ENCODE measurements at regions not wholly inside any gene's neighbourhood (a gene's known extent, or its start where the extent isn't known, plus 50 kb on each side); places are given as distances from the start of the nearest gene placed in this dataset.

- no peak for DNase-seq
These were observed 71.0 kb downstream of the AQP4 start for GRCh38 chr18:26794230-26795101.

DNA sequence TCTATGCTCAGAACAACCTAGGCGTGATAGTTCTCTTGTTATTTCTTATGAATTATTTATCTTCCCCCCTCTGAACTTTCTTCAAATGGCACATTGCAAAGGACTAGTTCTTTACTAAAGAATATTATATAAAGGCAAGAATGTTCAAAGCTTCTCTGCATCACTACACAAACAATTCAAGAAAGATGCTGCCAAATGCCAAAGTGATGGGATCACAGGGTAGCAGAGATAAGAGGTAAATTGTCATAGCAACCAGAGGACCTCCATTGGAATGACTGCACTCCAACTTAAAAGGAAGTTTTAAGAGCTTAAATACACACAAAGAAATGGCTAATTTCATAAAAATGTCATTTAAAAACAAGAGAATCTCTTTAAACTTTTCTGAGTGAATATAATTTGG lies 72.8 kb downstream of the AQP4 start:
- DNase-seq, result no peak

DNA sequence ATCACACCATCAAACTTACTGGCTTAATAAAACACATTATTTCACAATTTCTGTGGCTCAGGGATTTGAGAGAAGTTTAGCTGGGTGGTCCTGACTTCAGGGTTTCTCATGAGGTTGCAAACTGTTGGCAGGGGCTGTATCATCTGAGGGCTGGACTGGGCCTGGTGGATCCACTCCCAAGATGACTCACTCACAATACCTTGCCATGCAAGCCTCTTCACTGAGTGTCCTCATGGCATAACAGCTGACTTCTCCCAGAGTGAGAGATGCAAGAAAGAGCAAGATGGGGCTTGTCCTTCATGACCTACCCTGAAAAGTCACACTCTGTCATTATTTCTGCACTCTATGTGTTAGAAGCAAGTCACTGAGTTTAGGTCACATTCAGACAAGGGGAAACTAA lies 73.8 kb downstream of the AQP4 start:
- DNase-seq, result no peak

- no peak for DNase-seq
These were observed 80.9 kb downstream of the AQP4 start for GRCh38 chr18:26784599-26784998.

GRCh38 chr18:26783170-26783569 lies 82.3 kb downstream of the AQP4 start:
- DNase-seq, result no peak

DNA sequence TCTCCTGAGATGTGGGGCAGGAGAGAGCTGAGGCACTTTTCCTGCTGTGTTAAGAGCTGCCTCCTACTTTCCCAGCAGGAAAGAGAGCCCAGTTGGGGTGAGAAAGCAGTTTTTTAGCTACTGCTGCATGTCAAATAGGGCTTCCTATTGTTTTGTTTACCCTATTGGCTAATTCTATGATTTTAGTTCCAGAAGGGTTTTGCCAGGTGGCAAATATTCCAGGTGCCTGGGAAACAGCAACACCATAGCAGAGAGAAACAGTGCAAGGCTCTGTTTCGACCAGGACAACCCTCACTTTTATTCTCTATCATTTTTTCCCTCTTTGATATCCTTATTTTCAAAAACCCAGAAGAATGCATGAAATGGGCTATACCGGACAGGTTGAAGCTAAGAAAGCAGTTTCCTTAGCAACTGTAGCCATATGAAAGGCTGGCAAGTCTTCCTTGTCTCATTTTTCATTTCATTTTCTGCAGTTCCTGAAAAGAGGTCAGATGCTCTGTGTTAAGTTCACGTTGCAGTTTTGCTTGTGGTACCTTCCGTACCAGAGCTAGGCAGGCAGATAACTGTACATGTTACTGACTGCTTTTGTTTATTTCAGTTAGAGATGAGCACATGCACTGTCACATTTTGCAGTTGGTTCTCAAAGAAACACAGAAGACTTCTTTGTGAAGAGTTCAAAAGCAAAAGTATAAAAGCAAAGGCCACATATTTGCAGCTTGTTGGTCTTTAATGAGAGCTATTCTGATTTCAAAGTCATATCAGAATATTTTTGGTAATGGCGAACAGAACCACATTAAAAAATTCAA lies 84.8 kb downstream of the AQP4 start:
- DNase-seq, result no peak

GRCh38 chr18:26778054-26778393 lies 87.5 kb downstream of the AQP4 start:
- no peak for DNase-seq

- DNase-seq, result no peak
These were observed 88.0 kb downstream of the AQP4 start for GRCh38 chr18:26777351-26778053.

DNA sequence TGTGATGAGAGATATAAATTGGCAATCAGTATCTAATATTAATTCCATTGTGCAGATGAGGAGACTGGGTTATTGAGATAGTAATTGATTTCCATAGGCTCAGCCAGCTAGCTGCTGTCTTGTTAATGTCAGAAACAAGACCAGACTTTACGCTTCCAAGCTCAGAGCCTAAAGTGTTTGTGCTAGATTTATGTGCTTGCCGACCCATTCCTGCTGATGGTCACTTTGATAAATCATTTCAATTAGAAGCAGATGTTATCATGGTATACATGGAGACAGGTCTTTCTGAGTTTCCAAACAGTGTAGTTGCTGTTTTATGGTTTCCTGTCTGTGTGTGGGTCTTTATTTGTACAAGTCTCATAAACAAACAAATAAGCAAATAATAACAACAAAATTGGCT lies 92.8 kb downstream of the AQP4 start:
- DNase-seq, result no peak

- no peak for DNase-seq
These were observed 94.0 kb downstream of the AQP4 start for GRCh38 chr18:26771524-26771923.

GRCh38 chr18:26768385-26768784 lies 97.1 kb downstream of the AQP4 start:
- DNase-seq, result no peak

GRCh38 chr18:26765498-26765897 lies 100.0 kb downstream of the AQP4 start:
- no peak for DNase-seq

DNA sequence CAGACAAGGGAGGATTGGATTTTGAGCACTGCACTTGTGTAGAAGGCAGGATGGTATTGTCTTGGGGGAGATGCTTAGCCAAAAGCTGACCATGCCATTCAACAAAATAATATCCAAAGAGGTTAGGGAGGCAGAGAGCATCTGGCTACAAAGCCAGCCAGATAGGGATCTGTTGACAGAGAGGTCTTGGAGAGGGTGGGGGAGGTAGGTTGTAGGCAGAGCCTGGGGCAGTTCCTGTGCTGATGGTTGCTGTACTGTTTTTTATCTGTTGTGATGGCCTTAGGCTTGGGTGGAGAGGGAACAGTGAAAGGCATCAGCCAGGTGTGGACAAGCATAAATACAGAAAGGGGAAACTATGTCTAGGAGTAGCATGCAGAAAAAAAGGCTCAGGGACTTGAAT lies 100.9 kb downstream of the AQP4 start:
- no peak for DNase-seq

DNA sequence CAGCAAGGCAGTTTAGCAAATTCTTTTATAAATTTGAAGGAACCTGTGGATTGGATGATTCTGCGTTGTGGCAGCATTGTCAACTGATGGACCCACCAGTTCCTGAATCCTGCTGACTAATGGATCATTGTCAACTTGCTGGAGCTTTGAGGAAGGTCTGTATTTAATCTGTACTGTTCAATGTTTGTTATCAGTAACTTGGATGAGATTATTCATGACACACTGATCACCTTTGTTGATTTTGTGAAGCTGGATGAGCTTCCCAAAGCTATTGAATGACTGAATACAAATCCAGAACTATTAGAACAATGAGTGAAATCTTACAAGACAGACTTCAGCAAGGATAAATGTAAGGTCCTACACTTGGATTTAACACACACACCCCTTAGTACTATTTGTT lies 101.3 kb downstream of the AQP4 start:
- DNase-seq, result no peak

DNA sequence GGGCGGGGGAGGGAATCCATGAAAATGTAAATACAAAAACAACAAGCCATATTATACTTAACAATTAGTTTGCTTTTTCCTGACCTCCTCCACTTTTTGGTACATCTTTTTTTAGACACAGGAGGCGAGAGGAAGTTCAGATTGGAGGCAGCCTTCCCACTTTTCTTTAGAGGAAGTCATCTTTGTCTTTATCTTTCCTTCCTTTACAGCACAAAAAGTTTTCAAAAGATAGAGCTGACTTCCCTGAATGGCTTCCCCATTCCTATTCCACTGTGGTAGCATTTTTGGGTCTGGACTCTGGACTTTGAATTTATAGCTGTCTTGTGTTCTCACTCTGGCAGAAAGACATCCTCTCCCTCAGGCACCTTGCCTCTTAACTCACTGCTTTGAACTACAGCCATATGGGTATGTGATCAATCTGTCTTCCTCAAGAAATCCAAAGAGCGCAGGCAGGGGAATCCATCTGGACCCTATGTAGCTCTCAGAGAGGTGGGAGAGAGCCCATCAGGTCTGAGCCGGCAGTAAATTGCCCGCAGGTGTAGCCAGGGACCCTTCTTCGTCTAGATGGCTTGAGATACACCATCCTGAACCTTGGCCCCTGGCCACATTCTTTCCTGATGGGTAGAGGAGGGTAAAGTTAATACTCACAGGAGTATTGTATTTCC lies 101.9 kb downstream of the AQP4 start:
- DNase-seq, result no peak

GRCh38 chr18:26757263-26758019 lies 108.1 kb downstream of the AQP4 start:
- no peak for DNase-seq

- DNase-seq, result no peak
These were observed 109.0 kb downstream of the AQP4 start for GRCh38 chr18:26756556-26756955.

- DNase-seq, result no peak
These were observed 118.6 kb downstream of the AQP4 start for GRCh38 chr18:26746826-26747475.

DNA sequence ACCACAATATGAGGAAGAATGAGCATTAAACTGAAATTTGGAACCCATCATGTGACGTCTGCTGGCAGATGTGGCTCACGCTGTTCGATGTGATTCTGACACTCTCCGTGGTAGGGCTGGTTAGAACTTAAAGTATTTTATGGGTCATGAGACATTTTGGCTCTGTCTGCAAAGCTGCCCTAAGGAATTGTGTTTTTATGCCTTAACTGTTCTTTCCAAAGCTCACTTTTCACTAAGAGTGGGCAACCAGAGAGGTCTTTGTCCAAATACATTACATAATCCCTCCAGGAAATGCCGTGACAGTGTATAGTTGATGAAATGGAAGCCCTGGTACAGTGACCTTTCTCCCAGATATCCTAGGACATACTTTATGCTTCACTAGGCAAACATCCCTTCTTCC lies 119.1 kb downstream of the AQP4 start:
- no peak for DNase-seq

DNA sequence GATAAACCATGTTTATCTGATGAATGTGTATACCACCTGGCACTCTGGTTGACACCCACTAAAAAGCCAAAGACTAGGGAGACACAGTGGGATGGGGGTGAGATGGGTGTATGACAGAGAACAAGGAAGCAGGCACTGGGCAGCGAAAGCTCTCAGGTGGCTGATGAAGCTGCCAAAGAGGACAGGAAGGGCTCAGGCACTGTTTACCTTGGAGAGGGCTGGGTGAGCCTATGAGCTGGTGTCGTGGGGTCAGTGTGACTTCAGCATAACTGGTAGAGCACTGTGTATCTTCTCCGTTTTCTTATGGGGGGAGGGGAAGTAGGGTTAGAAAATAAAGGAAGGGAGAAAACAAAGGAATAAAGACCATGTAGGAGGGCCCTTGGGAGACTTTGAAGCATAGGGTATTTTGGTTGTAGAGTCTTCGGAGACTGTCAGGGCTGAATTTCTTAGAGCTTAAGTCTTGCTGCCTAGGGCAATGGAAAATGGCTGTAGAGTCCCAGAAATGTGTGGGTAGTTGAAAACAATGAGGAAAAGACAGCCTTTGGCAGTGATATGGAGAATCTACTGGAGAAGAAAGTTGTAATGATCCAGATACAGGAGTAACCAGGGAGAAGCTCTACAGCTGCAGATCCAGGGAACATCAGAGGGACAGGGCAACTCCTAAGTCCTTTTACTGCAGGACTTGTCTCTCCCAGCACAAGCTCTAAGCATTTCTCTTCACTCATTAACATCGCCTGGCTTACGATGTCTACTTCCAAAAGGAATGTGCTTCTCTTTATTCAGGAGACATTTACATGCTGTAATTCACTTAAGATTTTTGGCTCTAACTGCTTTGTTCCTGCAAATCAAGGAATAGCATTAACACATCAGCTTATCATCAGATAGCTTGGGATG lies 120.0 kb downstream of the AQP4 start:
- no peak for DNase-seq

- DNase-seq, result no peak
These were observed 123.7 kb downstream of the AQP4 start for GRCh38 chr18:26741758-26742157.

Measured in CD4-positive, alpha-beta T cell treated with Interferon alpha-2 for 1 hour (primary cell).